Duodenal mucosa (tissue), 2 donors: ENCODE measurements at regions not wholly inside any gene's neighbourhood (a gene's known extent, or its start where the extent isn't known, plus 50 kb on each side); places are given as distances from the start of the nearest gene placed in this dataset.

Source experiments
- H3K27ac ChIP-seq: one replicate; pipeline ENCODE4 v1.7.0; 2013; ENCODE audit warnings: low read depth, low read length
- H3K27me3 ChIP-seq, 2 donors: one replicate each; pipeline ENCODE4 v1.7.0; 2013; ENCODE audit warnings: low read length in 2 of 2, control low read depth in 1 of 2; ENCODE audit not compliant: insufficient read depth in 2 of 2, control insufficient read depth in 1 of 2
- H3K36me3 ChIP-seq, 2 donors: one replicate each; pipeline ENCODE4 v1.7.0; 2013; ENCODE audit warnings: low read length in 2 of 2, control low read depth in 1 of 2; ENCODE audit not compliant: insufficient read depth in 2 of 2, control insufficient read depth in 1 of 2
- H3K4me1 ChIP-seq, 2 donors: one replicate each; pipeline ENCODE4 v1.7.0; 2013; ENCODE audit warnings: low read length in 2 of 2, control low read depth in 1 of 2; ENCODE audit not compliant: insufficient read depth in 2 of 2, control insufficient read depth in 1 of 2
- H3K4me3 ChIP-seq, 2 donors: one replicate each; pipeline ENCODE4 v1.7.0; 2013; ENCODE audit warnings: low read length in 2 of 2, low read depth in 1 of 2
- H3K9ac ChIP-seq, 2 donors: one replicate each; pipeline ENCODE4 v1.7.0; 2013; ENCODE audit warnings: low read length in 2 of 2, low read depth in 1 of 2
- H3K9me3 ChIP-seq, 2 donors: one replicate each; pipeline ENCODE4 v1.7.0; 2013; ENCODE audit warnings: low read length in 2 of 2, control low read depth in 1 of 2; ENCODE audit not compliant: control insufficient read depth in 1 of 2

DNA sequence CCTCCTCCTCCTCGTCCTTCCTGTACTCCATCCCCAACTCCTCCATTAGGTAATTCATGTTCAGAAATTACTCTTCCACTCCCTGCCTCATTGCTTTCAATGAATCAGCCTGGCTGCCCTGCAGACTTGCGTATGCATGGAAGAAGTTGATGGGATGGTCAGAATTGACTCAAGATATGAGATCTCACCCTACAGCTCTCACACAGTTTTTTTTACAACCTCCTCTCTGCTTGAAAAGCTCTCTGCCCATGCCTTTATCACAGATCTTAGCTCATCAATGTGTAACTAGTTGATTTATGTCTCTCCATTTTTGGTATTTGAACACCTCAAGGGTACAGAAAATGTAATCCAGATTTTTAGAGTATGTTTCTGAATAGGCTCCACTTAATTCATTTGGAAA, 506.9 kb downstream of the TBC1D4 start:
- no peak overlapping the region for H3K9ac ChIP-seq
- H3K36me3 ChIP-seq, result no peaks in the 10 kb centered on the region
- no peaks in the 10 kb centered on the region for H3K9me3 ChIP-seq
- no peak overlapping the region for H3K27ac ChIP-seq
- H3K4me1 ChIP-seq, result no peaks in the 10 kb centered on the region
- H3K4me3 ChIP-seq, result no peak overlapping the region
- H3K27me3 ChIP-seq, result no peaks in the 10 kb centered on the region

DNA sequence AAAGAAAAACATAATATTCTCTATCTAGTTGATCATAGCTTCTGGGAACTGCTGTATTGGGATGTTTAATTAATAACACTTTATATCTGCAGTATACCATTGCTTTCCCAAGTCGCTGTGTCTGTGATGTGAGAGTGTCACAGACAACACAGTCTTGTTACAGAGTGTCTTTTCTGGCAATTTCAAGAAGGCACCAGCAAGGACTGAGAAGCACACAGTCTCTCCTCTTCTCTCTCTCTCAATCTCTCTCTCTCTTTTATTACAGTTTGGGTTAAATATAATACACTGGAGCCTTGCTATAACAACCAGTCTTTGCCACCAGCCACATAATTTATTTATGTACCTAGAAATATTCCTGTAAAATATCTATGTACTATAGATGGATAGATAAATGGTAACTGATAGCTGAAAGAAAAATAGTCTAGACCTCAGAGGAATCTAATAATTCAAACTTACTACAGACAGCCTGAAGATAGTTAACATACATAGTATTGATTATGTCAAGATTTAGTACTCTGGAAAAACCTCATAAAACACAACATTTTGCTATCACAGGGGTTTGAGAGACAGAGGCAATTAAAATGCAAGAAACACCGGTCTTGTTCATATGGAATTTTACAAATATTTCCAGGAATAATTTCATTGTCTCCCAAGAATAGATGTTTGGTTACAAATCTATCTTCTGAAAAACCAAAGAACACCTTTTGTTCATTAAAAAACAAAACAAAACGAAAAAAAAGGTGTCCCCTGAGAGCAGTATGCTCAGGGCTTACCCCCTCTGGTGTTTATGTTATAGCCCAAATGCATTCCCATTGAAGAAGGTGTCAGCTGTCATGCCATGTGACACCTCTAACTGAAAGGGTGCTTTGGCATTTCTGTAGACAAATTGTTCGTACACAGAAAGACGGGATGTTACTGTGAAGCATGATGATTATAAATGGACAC, 507.8 kb downstream of the TBC1D4 start:
- no peaks in the 10 kb centered on the region for H3K4me1 ChIP-seq
- no peak overlapping the region for H3K9ac ChIP-seq
- no peak overlapping the region for H3K27ac ChIP-seq
- H3K9me3 ChIP-seq, result no peaks in the 10 kb centered on the region
- H3K4me3 ChIP-seq, result no peak overlapping the region
- no peaks in the 10 kb centered on the region for H3K36me3 ChIP-seq
- H3K27me3 ChIP-seq, result no peaks in the 10 kb centered on the region

- Histone ChIP-seq H3K4me3 (no peak overlapping the region), H3K4me1 (no peaks in the 10 kb centered on the region), H3K36me3 (no peaks in the 10 kb centered on the region), H3K9ac (no peak overlapping the region), H3K27ac (no peak overlapping the region), H3K27me3 (no peaks in the 10 kb centered on the region), H3K9me3 (no peaks in the 10 kb centered on the region)
Measured at GRCh38 chr13:74969419-74969818, 512.5 kb downstream of the TBC1D4 start.

GRCh38 chr13:74966814-74967424, 515.0 kb downstream of the TBC1D4 start:
- H3K4me1 ChIP-seq, result no peaks in the 10 kb centered on the region
- no peaks in the 10 kb centered on the region for H3K9me3 ChIP-seq
- no peaks in the 10 kb centered on the region for H3K36me3 ChIP-seq
- no peak overlapping the region for H3K4me3 ChIP-seq
- H3K27me3 ChIP-seq, result no peaks in the 10 kb centered on the region
- no peak overlapping the region for H3K27ac ChIP-seq
- no peak overlapping the region for H3K9ac ChIP-seq

GRCh38 chr13:74966275-74966674, 515.7 kb downstream of the TBC1D4 start:
- no peaks in the 10 kb centered on the region for H3K27me3 ChIP-seq
- no peak overlapping the region for H3K27ac ChIP-seq
- no peaks in the 10 kb centered on the region for H3K4me1 ChIP-seq
- no peaks in the 10 kb centered on the region for H3K9me3 ChIP-seq
- no peak overlapping the region for H3K9ac ChIP-seq
- no peak overlapping the region for H3K4me3 ChIP-seq
- H3K36me3 ChIP-seq, result no peaks in the 10 kb centered on the region

DNA sequence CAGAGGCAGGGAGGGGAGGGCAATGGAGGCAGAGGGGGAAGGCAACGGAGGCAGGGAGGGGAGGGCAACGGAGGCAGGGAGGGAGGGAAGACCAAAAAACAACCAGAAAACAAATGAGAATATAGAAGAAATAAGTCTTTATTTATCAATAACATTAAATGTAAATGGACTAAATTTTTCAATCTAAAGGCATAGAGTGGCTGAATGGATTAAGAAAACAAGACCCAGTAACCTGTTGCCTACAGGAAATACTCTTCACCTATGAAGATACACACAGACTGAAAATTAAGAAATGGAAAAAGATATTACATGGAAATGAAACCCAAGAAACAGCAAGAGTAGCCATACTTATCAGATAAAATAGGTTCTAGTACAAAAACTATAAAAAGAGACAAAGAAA, 536.3 kb downstream of the TBC1D4 start:
- Histone ChIP-seq H3K27ac (no peak overlapping the region), H3K36me3 (no peaks in the 10 kb centered on the region), H3K9me3 (peaks cover 0 to 5% of the 10 kb centered on the region in 2 donors), H3K27me3 (no peaks in the 10 kb centered on the region), H3K4me3 (no peak overlapping the region), H3K9ac (no peak overlapping the region), H3K4me1 (no peaks in the 10 kb centered on the region)

GRCh38 chr13:74931698-74932433, 550.1 kb downstream of the TBC1D4 start:
- H3K9ac ChIP-seq, result no peak overlapping the region
- H3K27me3 ChIP-seq, result no peaks in the 10 kb centered on the region
- H3K9me3 ChIP-seq, result no peaks in the 10 kb centered on the region
- no peaks in the 10 kb centered on the region for H3K4me1 ChIP-seq
- H3K27ac ChIP-seq, result no peak overlapping the region
- H3K36me3 ChIP-seq, result no peaks in the 10 kb centered on the region
- no peak overlapping the region for H3K4me3 ChIP-seq

DNA sequence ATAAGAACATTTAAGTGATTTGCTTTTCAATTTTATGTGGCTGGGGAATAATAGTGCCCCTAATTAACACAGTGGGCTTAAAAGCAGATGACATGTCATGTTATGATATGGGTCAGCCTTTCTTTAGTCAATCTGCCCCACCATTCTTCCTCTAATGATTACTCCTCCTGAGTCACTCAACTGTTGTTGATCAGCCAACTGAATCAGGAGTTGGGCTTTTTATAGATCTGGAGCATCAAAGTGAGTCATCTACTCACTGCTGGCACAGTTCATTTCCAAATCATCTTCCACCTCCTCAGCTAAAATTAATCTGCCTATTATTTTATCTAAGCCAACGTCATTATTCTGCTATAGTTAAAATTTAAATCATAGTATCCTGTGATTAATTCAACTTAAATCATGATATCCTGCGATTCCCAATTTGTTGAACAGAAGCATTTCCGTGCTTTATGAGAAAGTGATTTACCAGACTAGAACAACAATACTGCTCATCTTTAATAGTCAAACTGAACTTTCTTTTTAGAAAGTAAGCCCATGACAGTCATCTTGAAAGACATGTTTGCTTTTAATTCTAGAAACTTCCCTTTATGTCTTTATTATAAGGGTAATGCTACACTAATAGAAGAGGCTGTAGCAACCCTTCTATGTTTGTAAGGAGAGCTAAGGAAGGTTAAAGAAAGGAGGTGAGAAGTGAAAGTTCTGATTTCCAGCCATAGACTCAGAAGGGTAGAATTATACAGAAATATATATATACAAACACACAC, 551.4 kb downstream of the TBC1D4 start:
- Histone ChIP-seq H3K4me1 (no peaks in the 10 kb centered on the region), H3K4me3 (no peak overlapping the region), H3K27ac (no peak overlapping the region), H3K9ac (no peak overlapping the region), H3K27me3 (no peaks in the 10 kb centered on the region), H3K9me3 (no peaks in the 10 kb centered on the region), H3K36me3 (no peaks in the 10 kb centered on the region)

DNA sequence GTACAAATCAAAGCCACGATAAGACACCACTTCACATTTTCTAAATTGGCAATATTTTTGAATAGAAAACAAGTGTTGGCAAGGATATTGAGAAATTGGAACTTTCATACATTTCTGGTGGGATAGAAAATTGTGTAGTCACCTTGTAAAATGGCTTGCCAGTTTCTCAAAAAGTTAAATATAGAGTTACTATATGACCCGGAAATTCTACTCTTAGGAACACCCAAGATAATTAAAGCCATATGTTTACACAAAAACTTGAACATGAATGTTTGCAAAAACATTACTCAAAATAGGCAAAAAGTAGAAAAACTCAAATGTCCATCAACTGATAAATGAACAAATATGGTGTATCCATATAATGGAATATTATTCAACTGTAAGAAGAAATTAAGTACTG, 552.5 kb downstream of the TBC1D4 start:
- no peaks in the 10 kb centered on the region for H3K4me1 ChIP-seq
- H3K4me3 ChIP-seq, result no peak overlapping the region

More for the DNA sequence above, 552.5 kb downstream of the TBC1D4 start:
- H3K27me3 ChIP-seq, result no peaks in the 10 kb centered on the region
- no peak overlapping the region for H3K9ac ChIP-seq
- H3K9me3 ChIP-seq, result no peaks in the 10 kb centered on the region
- H3K36me3 ChIP-seq, result no peaks in the 10 kb centered on the region
- H3K27ac ChIP-seq, result no peak overlapping the region
